ENCODE measurements at regions not wholly inside any gene's neighbourhood (a gene's known extent, or its start where the extent isn't known, plus 50 kb on each side); places are given as distances from the start of the nearest gene placed in this dataset.

DNA sequence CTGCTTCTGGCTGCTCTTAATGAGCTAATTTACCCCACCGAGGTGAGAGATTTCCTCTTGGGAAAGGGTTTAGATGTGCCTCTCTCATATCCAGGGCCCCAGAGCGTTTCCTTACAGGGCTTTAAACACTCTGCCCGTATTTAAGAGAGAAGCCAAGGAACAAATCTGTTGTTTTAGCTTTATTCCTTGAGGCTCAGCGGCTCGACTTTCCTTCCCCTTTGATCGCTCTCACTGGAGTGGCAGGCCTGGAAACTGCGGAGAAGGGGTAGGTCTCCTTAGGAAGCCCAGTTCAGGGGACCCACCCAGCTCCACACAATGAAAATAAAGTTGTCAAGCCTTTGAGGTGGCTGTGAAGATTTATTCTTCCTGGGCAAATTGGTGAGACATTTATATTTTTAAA, 132.0 kb upstream of the JAG1 start:
- Histone ChIP-seq H3K4me3 (no peak overlapping the region), H3K36me3 (no peaks in the 10 kb centered on the region), H3K9me3 (no peaks in the 10 kb centered on the region), H3K4me1 (peaks cover 0 to 12% (median 0%) of the 10 kb centered on the region in 4 donors), H3K27me3 (no peaks in the 10 kb centered on the region), H3K27ac (no peak overlapping the region)
- intact Hi-C loops (cut with DNase I; ENCODE audit: low total_unique reads), result no loop called here
- DNase-seq, result no peak
- TF ChIP-seq, protein P1, sequence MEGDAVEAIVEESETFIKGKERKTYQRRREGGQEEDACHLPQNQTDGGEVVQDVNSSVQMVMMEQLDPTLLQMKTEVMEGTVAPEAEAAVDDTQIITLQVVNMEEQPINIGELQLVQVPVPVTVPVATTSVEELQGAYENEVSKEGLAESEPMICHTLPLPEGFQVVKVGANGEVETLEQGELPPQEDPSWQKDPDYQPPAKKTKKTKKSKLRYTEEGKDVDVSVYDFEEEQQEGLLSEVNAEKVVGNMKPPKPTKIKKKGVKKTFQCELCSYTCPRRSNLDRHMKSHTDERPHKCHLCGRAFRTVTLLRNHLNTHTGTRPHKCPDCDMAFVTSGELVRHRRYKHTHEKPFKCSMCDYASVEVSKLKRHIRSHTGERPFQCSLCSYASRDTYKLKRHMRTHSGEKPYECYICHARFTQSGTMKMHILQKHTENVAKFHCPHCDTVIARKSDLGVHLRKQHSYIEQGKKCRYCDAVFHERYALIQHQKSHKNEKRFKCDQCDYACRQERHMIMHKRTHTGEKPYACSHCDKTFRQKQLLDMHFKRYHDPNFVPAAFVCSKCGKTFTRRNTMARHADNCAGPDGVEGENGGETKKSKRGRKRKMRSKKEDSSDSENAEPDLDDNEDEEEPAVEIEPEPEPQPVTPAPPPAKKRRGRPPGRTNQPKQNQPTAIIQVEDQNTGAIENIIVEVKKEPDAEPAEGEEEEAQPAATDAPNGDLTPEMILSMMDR (IDR thresholded peaks at IDR 0.05), result no peak

DNA sequence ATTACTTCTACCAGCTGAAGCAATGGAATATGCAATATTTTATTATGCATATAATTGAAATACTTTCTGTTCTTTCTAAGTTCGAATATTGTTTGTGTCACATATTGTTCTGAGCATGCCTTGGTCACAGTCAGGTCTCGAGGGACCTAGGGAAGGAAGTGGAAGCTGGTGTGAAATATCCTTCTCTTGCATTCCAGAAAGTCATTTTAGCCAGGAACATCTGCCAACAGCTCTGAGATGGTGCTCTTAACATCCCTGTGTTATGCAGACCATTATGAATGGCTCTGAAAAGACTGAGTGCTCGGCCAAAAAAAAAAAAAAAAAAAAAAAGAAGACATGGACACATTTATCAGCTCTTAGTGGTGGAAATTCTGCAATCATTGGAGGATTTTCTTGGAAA, 132.7 kb upstream of the JAG1 start:
- peaks cover 0 to 12% (median 0%) of the 10 kb centered on the region in 4 donors for H3K4me1 ChIP-seq
- no peak overlapping the region for H3K27ac ChIP-seq
- no peaks in the 10 kb centered on the region for H3K9me3 ChIP-seq
- H3K4me3 ChIP-seq, result no peak overlapping the region
- H3K27me3 ChIP-seq, result no peaks in the 10 kb centered on the region
- TF ChIP-seq, protein P1 (IDR thresholded peaks at IDR 0.05), result no peak
- no peaks in the 10 kb centered on the region for H3K36me3 ChIP-seq
- intact Hi-C loops (cut with DNase I; ENCODE audit: low total_unique reads), result no loop called here
- peak in 1 of 2 donors; percentile 34 for DNase-seq

DNA sequence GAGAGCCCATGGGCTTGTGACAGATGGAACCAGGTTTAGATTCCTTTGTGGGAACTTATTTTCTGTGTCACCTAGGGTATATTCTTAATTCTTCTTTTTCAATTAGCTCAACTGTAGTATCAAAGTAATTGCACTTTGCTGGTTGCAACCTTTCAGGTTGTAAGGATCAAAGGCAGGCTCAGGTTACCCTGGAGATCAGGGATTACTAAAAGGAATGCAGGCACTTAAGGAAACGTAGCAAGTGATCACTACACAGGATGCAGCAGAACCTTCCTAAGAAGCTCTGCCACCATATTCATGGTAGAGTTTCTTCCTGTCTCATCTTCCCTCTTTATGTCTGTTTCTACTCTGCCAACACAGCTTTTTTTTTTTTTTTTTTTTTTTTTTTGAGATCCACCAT, 133.2 kb upstream of the JAG1 start:
- intact Hi-C loops (cut with DNase I; ENCODE audit: low total_unique reads), result no loop called here
- TF ChIP-seq, protein P1 (IDR thresholded peaks at IDR 0.05), result no peak
- no peak overlapping the region for H3K27ac ChIP-seq
- peaks cover 0 to 12% (median 0%) of the 10 kb centered on the region in 4 donors for H3K4me1 ChIP-seq
- H3K36me3 ChIP-seq, result no peaks in the 10 kb centered on the region
- H3K27me3 ChIP-seq, result no peaks in the 10 kb centered on the region
- no peak for DNase-seq
- no peak overlapping the region for H3K4me3 ChIP-seq
- H3K9me3 ChIP-seq, result no peaks in the 10 kb centered on the region

DNA sequence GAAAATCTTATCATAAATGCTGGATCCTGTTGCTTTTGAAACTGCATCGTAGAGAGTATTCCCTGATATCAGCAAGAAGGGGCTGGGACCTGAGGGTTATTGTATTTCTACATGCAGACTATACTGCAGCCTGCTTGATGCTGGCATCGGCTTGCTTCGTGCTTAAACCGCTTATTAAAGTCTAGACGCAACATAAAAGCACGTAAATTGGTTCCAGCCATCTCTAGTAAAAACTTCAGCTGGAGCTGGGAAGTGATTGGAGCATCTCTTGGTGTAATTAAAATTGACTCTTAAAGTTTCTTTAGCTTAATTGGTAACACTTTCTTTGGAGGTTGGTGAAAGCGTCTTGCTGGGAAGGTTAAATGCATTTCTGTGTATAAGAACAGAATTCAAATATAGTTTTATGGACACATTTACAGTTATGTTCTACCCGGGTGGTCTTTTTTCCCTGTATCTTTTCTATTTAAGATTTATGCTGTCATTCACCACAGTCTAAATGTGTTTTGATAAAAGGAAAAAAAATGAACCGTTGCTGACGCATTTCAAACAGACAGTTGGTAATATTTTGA, 139.0 kb upstream of the JAG1 start:
- intact Hi-C loops (cut with DNase I; ENCODE audit: low total_unique reads), result no loop called here
- TF ChIP-seq, protein P1 (IDR thresholded peaks at IDR 0.05), result no peak
- Histone ChIP-seq H3K4me3 (no peak overlapping the region), H3K27ac (no peak overlapping the region), H3K27me3 (no peaks in the 10 kb centered on the region), H3K4me1 (no peaks in the 10 kb centered on the region), H3K9me3 (no peaks in the 10 kb centered on the region), H3K36me3 (no peaks in the 10 kb centered on the region)
- no peak for DNase-seq

DNA sequence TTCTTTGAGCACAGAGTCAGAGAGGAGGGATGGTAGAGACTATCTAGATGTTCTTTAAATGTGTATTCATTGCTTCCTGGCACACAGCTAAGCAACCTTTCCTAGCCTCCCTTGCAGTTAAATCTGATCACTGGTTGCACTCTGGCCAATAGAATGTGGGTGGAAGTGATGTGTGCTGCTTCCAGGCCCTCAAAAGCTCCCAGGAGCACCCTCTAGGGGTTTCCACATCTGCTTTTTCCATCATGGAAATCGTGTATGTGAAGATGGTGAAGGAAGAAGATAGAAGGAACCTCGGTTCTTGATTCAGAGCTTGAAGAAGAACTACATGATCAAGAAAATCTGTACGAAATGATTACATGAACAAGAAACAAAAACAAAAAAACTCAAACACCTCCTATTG, 149.8 kb upstream of the JAG1 start:
- Histone ChIP-seq H3K36me3 (no peaks in the 10 kb centered on the region), H3K27me3 (no peaks in the 10 kb centered on the region), H3K4me1 (no peaks in the 10 kb centered on the region), H3K27ac (no peak overlapping the region), H3K9me3 (no peaks in the 10 kb centered on the region), H3K4me3 (no peak overlapping the region)
- DNase-seq, result no peak
- TF ChIP-seq, protein P1 (IDR thresholded peaks at IDR 0.05), result no peak
- intact Hi-C loops (cut with DNase I; ENCODE audit: low total_unique reads), result no loop called here

All from tibial artery (tissue), 4 donors.